BJ (cell line): ENCODE measurements at regions not wholly inside any gene's neighbourhood (a gene's known extent, or its start where the extent isn't known, plus 50 kb on each side); places are given as distances from the start of the nearest gene placed in this dataset.

ENCODE experiments used
- CTCF ChIA-PET: fragments of 350-600 bp; formaldehyde crosslinking; extraction: SDS; loops from one replicate; lab custom pipeline; 2021; ENCODE audit warnings: antibody characterized with exemption, inconsistent platforms; lab: Yijun Ruan, JAX
- POLR2A ChIA-PET: fragments of 300-600 bp; sonication (Branson Sonifier 250); formaldehyde crosslinking; extraction: SDS; loops from one replicate; lab custom pipeline; 2021; ENCODE audit warnings: antibody characterized with exemption; lab: Charles Lee
- DNase-seq: peaks from one replicate; pipeline ENCODE4 v3.0.0-alpha.2; 2011; ENCODE audit warnings: low read depth
- H3K27me3 ChIP-seq: 2 replicates; pipeline ENCODE4 v1.6.0; 2011; ENCODE audit warnings: low read length; ENCODE audit not compliant: control insufficient read depth, insufficient read depth
- H3K36me3 ChIP-seq: 2 replicates; pipeline ENCODE4 v1.5.1; 2011; ENCODE audit warnings: low read length; ENCODE audit not compliant: control insufficient read depth, insufficient read depth
- H3K4me3 ChIP-seq: 2 replicates; pipeline ENCODE4 v1.5.1; 2011; ENCODE audit warnings: low read depth, mild to moderate bottlenecking, control low read depth, low read length
- CTCF ChIP-seq: IDR thresholded peaks from 2 replicates; pipeline ENCODE4 v1.5.1; 2011; ENCODE audit warnings: low read depth, mild to moderate bottlenecking, control low read depth, inconsistent platforms, low read length, moderate library complexity; ENCODE audit not compliant: insufficient read depth

DNA sequence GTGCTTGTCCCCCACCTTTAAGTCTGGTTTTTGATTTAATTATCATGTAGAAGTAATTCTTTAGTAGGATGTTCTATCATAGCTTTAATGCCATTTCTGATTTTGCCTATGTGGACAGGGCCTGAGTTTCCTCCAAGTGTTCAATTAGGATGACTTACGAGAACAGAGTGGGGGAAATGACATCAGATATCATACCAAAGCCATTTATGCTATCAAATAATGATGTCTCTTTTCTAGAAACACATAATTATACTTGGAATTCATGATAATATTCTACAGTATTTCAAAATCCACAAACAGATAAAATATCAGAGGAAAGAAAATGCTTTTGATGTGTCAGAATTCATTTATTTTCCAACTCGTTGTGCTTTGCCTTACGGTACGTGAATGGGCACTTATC lies 165.9 kb upstream of the SPRED2 start:
- no peak for TF ChIP-seq CTCF
- CTCF ChIA-PET: no interaction called here
- peaks cover 4% of the 10 kb centered on the region; the same call in 1 of the 2 replicates for H3K27me3 ChIP-seq
- no peak overlapping the region for H3K4me3 ChIP-seq
- H3K36me3 ChIP-seq: no peaks in the 10 kb centered on the region
- DNase-seq: no peak
- POLR2A ChIA-PET: no interaction called here

DNA sequence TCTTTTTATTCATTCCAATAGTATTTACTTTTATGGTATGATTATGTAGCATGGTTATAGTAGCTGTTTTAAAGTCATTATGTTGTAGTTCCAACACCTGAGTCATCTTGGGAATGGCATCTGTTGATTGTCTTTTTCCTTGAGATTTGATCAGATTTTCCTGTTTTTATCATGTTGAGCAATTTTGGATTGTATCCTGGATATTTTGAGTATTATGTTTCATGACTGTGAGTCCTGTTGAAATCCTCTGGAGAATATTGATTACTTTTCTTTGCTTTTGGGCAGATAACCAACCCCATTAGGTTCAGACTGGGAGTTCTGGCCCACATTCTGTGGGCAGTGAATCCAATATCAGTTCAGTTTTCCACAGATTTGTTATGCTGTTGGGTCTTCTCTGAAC lies 163.2 kb upstream of the SPRED2 start:
- CTCF ChIA-PET: no interaction called here
- no peak for DNase-seq
- H3K27me3 ChIP-seq: peaks cover 2% of the 10 kb centered on the region; the same call in 1 of the 2 replicates
- H3K36me3 ChIP-seq: no peaks in the 10 kb centered on the region
- no peak overlapping the region for H3K4me3 ChIP-seq
- no peak for TF ChIP-seq CTCF
- POLR2A ChIA-PET: no interaction called here

DNA sequence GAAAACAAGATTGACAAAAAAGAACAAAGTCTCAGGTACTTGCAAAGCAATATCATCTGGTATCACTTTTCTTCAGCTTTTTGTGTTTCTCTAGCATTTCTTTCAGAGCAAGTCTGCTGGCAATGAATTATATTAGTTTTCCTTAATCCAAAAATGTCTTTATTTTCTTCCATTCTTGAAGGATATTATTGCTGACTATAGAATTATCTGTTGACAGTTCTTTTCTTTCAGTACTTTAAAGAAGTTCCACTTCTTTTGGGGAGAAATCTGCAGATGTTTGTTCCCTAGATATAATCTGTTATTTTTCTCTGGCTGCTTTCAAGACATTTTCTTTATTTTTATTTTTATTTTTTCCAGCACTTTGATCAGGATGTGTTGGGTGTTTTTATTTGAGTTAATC lies 161.8 kb upstream of the SPRED2 start:
- ChIA-PET POLR2A (no interaction called here), CTCF (no interaction called here)
- H3K36me3 ChIP-seq: no peaks in the 10 kb centered on the region
- DNase-seq: no peak
- TF ChIP-seq CTCF: no peak
- H3K27me3 ChIP-seq: peaks cover 2% of the 10 kb centered on the region; the same call in 1 of the 2 replicates
- H3K4me3 ChIP-seq: no peak overlapping the region

DNA sequence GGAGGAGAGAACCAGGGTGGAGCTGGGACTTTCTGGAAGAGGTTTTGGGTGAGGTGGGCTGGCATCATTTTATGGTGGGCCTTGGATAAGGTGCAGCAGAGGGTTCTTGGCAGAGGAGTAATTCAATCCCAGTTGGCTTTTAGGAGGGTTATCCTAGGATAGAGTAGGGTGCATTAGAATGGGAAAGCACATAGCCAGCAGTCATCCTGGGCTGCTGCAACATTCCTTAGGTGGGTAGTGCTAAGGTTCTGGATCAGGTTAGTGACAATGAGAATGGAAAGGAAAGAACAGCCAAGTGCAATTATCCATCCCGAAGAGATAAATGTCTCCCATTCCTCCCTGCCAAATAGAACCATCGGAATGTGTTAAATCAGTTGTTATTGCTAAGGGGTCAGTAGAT lies 157.3 kb upstream of the SPRED2 start:
- no peak overlapping the region for H3K4me3 ChIP-seq
- DNase-seq: no peak
- CTCF ChIA-PET: interaction anchor here (0.7 kb wide), 1 partner anchor 71 kb away, joined by 3 read pairs; no protein-coding TSS in a partner anchor
- POLR2A ChIA-PET: no interaction called here
- TF ChIP-seq CTCF: no peak
- H3K36me3 ChIP-seq: no peaks in the 10 kb centered on the region
- no peaks in the 10 kb centered on the region for H3K27me3 ChIP-seq

DNA sequence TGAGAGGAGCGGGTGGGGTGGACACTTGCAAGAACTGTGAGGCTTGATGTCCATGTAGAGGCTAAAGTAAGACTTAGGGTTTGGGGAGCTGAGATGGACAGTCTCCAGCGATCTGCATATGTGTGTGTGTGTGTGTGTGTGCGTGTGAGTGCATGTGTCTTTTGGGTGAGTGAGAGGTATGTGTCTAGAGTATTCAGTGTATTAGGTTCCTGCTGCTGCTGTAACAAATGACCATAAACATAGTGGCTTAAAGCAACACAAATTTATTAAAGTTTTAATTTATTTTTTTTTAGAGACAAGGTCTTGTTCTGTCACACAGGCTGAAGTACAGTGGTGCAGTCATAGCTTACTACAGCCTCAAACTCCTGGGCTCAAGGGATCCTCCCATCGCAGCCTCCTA lies 155.4 kb upstream of the SPRED2 start:
- ChIA-PET POLR2A (no interaction called here), CTCF (no interaction called here)
- TF ChIP-seq CTCF: no peak
- DNase-seq: no peak
- H3K36me3 ChIP-seq: no peaks in the 10 kb centered on the region
- H3K4me3 ChIP-seq: no peak overlapping the region
- H3K27me3 ChIP-seq: no peaks in the 10 kb centered on the region
